Ascending aorta (tissue), 2 donors: ENCODE measurements at regions not wholly inside any gene's neighbourhood (a gene's known extent, or its start where the extent isn't known, plus 50 kb on each side); places are given as distances from the start of the nearest gene placed in this dataset.

ENCODE experiments used
- DNase-seq, 2 donors: peaks; one replicate each; pipeline ENCODE4 v3.0.0-alpha.2; 2019; ENCODE audit warnings: low spot score in 2 of 2
- H3K27ac ChIP-seq, 2 donors: fragments of 200-600 bp; sonication (generic); one replicate each; pipeline ENCODE4 v1.5.1; 2016 to 2017; ENCODE audit warnings: mild to moderate bottlenecking in 1 of 2
- H3K27me3 ChIP-seq: fragments of 200-600 bp; sonication (generic); one replicate; pipeline ENCODE4 v1.5.1; 2017
- H3K36me3 ChIP-seq, 2 donors: fragments of 200-600 bp; sonication (generic); one replicate each; pipeline ENCODE4 v1.5.1; 2016
- H3K4me1 ChIP-seq, 2 donors: fragments of 200-600 bp; sonication (generic); one replicate each; pipeline ENCODE4 v1.5.1; 2016 to 2017; ENCODE audit warnings: mild to moderate bottlenecking in 1 of 2
- H3K4me3 ChIP-seq, 2 donors: fragments of 200-600 bp; sonication (generic); one replicate each; pipeline ENCODE4 v1.5.1; 2016 to 2017; ENCODE audit warnings: mild to moderate bottlenecking in 1 of 2
- H3K9me3 ChIP-seq, 2 donors: fragments of 200-600 bp; sonication (generic); one replicate each; pipeline ENCODE4 v1.5.1; 2016
- CTCF ChIP-seq, 3 experiments: fragments of 200-600 bp in 2 of 3; fragments of 450-650 bp in 1 of 3; sonication (generic) in 2 of 3; IDR thresholded peaks; one replicate each; pipeline ENCODE4 v1.5.1; 2016 to 2019; ENCODE audit warnings: antibody characterized with exemption in 3 of 3, mild to moderate bottlenecking in 1 of 3, moderate library complexity in 1 of 3
- intact Hi-C: fragments of 100-400 bp; cut with DNase I; formaldehyde crosslinking; loops from one replicate; pipeline ENCODE4 v1.15.1; 2023

DNA sequence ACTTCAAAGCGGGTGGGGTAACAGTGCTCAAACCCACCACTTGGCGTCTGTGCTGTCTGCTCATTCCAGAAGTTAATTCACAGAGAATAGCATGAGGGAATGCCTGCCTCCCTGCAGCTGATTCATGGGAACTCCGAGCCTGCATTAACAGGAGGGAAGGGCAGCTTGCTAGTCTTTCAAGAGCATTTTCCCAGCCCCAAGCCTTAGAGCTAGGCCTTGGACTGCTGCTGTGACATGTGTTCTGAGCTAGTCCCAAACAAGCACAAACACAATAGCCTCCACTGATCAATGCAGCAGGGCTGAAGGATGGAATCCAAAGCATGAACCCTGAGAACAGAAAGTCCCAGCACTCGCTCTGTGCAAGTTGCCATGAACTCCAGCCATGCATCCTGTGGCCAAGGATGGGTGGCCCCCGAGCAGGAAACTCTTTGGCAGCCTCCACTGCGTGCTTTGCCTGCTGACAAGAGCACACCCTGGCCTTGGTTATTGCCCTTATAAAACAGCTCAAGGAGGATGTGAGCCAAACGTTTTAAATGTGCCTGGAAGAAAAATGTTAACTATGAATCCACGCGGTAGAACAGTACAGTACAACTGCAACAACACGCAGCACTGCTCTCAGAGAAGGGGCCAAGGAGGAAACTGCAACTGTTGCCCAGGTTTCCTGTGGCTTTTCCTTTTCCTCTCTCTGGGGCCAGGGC, 653.1 kb upstream of the KLF4 start:
- H3K4me3 ChIP-seq: no peak overlapping the region
- H3K9me3 ChIP-seq: no peaks in the 10 kb centered on the region
- H3K36me3 ChIP-seq: no peaks in the 10 kb centered on the region
- H3K4me1 ChIP-seq: peaks cover 5 to 11% of the 10 kb centered on the region in 2 donors
- no peaks in the 10 kb centered on the region for H3K27me3 ChIP-seq
- DNase-seq: peak; percentile 25 to 93
- H3K27ac ChIP-seq: peak overlapping the region; percentile 69 to 80
- intact Hi-C loops: loop anchor here (5.0 to 10.0 kb wide), 3 partner anchors 302 to 655 kb away; partner anchors contain the start of gene KLF4
- TF ChIP-seq CTCF (IDR thresholded peaks at IDR 0.05): no peak

DNA sequence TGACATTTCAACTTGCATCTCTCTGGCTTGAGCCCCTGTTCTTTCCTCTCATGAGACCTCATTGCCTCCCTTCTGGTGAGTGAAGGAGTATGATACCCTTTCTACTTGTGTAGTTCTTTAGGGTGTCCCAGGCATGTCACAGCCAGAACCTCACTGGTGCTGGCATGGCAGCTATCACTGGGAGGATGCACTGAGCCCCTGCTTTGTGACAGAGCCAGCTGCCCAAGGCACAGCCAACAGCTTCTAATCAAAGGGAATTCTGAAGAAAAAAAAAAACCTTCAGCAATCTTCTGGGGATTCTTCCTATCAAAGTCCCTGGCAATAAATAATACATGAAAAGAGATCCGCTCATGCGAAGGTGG, 652.6 kb upstream of the KLF4 start:
- H3K27me3 ChIP-seq: no peaks in the 10 kb centered on the region
- intact Hi-C loops: loop anchor here (5.0 to 10.0 kb wide), 3 partner anchors 303 to 655 kb away; partner anchors contain the start of gene KLF4
- H3K4me3 ChIP-seq: no peak overlapping the region
- no peaks in the 10 kb centered on the region for H3K36me3 ChIP-seq
- H3K9me3 ChIP-seq: no peaks in the 10 kb centered on the region
- peaks cover 5 to 11% of the 10 kb centered on the region in 2 donors for H3K4me1 ChIP-seq
- H3K27ac ChIP-seq: peak overlapping the region; percentile 69 to 80
- DNase-seq: no peak
- no peak for TF ChIP-seq CTCF (IDR thresholded peaks at IDR 0.05)

- Histone ChIP-seq H3K9me3 (no peaks in the 10 kb centered on the region), H3K36me3 (no peaks in the 10 kb centered on the region), H3K4me1 (peaks cover 5 to 11% of the 10 kb centered on the region in 2 donors), H3K27me3 (no peaks in the 10 kb centered on the region), H3K4me3 (no peak overlapping the region), H3K27ac (no peak overlapping the region)
- intact Hi-C loops: loop anchor here (5.0 to 10.0 kb wide), 3 partner anchors 305 to 653 kb away; partner anchors contain the start of gene KLF4
- TF ChIP-seq CTCF (IDR thresholded peaks at IDR 0.05): no peak
- no peak for DNase-seq
Measured at GRCh38 chr9:108139900-108140299, 650.3 kb upstream of the KLF4 start.

DNA sequence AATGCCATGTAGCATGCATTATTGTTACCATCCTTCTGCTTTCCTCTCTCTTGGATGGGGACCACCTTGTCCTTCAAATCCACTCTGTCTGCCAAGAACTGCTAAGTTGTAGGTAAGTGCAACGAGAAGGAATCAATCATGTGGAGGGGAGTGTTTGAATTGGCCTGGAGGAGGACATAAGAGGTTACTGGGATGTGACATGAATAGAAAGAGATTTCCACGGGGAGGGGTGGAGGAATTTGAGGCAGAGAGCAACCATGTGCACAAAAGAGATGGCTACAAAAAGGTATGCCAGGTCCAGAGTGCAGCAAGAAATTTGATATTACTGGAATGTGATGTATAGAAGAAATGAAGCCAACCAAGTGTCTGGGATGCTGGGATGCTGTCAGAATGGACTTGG, 648.9 kb upstream of the KLF4 start:
- no peak overlapping the region for H3K4me3 ChIP-seq
- H3K27ac ChIP-seq: no peak overlapping the region
- no peak for TF ChIP-seq CTCF (IDR thresholded peaks at IDR 0.05)
- H3K36me3 ChIP-seq: no peaks in the 10 kb centered on the region
- DNase-seq: no peak
- intact Hi-C loops: no loop called here
- no peaks in the 10 kb centered on the region for H3K9me3 ChIP-seq
- H3K4me1 ChIP-seq: peaks cover 5 to 11% of the 10 kb centered on the region in 2 donors
- H3K27me3 ChIP-seq: no peaks in the 10 kb centered on the region

- H3K27me3 ChIP-seq: no peaks in the 10 kb centered on the region
- no peaks in the 10 kb centered on the region for H3K9me3 ChIP-seq
- H3K4me1 ChIP-seq: peaks cover 0 to under 1% of the 10 kb centered on the region in 2 donors
- DNase-seq: no peak
- intact Hi-C loops: no loop called here
- no peaks in the 10 kb centered on the region for H3K36me3 ChIP-seq
- TF ChIP-seq CTCF (IDR thresholded peaks at IDR 0.05): no peak
- H3K4me3 ChIP-seq: no peak overlapping the region
- H3K27ac ChIP-seq: no peak overlapping the region
Measured at GRCh38 chr9:108136656-108137055, 647.1 kb upstream of the KLF4 start.
